GM12873 (cell line): ENCODE measurements at regions not wholly inside any gene's neighbourhood (a gene's known extent, or its start where the extent isn't known, plus 50 kb on each side); places are given as distances from the start of the nearest gene placed in this dataset.

ENCODE experiments used
- TF ChIP-seq, protein P1 (sequence below): IDR thresholded peaks from 2 replicates; pipeline ENCODE4 v1.5.1; 2012; ENCODE audit warnings: low read depth, mild to moderate bottlenecking, moderate library complexity, low read length, control low read depth; ENCODE audit not compliant: insufficient read depth; ENCODE audit errors: missing control alignments

DNA sequence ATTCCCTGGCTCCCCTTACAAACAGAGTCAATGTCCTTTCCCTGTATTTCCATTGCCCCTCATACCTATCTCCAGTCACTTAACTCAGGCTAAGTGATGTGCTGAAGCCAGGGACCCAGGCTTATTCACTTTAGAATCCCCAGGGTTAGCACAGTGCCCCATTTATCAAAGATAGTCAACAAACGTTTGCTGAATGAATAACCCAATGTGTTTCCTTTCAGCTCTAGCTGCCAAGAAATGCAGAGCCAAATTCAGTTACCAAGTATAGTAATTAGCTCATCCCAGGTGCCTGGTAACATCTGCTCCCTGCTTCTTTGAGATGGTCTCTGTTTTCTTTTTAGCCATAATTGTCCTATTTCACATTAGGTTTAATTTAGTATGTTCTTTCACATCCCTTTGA, 189.5 kb downstream of the PHLDA1 start:
- TF ChIP-seq, protein P1, sequence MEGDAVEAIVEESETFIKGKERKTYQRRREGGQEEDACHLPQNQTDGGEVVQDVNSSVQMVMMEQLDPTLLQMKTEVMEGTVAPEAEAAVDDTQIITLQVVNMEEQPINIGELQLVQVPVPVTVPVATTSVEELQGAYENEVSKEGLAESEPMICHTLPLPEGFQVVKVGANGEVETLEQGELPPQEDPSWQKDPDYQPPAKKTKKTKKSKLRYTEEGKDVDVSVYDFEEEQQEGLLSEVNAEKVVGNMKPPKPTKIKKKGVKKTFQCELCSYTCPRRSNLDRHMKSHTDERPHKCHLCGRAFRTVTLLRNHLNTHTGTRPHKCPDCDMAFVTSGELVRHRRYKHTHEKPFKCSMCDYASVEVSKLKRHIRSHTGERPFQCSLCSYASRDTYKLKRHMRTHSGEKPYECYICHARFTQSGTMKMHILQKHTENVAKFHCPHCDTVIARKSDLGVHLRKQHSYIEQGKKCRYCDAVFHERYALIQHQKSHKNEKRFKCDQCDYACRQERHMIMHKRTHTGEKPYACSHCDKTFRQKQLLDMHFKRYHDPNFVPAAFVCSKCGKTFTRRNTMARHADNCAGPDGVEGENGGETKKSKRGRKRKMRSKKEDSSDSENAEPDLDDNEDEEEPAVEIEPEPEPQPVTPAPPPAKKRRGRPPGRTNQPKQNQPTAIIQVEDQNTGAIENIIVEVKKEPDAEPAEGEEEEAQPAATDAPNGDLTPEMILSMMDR, result no peak

DNA sequence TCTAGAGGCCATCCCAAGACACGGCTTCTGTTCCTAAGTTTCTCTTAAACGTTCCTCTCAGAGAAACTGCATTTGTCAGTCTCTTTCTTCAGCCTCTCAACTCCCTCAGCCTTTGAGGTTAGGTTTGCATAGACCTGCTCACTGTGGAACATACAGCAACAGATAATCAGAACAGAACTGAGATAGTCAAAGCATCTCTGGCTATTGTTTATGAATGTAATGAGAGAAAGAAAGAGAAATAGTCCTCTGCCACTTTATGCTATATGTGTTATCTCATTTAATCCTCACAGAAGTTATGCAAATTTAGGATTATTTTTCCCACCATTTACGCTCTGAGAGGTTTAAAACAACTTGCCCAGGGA, 190.6 kb downstream of the PHLDA1 start:
- TF ChIP-seq, protein P1, result no peak

DNA sequence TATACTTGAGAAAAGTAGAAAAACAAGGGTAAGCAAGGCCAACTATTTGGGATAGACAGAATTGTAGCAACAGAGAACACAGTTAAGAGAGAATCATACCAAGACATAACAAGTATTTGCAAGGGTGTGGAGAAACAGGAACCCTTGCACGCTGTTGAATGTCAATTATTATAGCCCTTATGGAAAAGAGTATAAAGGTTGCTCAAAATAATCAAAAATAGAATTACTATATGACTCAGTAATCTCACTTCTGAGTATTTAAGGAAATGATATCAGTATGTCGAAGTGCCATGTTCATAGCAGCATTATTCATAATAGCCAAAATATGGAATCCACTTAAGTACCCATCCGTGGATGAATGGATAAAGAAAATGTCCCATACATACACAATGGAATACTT, 193.3 kb downstream of the PHLDA1 start:
- TF ChIP-seq, protein P1, result no peak

DNA sequence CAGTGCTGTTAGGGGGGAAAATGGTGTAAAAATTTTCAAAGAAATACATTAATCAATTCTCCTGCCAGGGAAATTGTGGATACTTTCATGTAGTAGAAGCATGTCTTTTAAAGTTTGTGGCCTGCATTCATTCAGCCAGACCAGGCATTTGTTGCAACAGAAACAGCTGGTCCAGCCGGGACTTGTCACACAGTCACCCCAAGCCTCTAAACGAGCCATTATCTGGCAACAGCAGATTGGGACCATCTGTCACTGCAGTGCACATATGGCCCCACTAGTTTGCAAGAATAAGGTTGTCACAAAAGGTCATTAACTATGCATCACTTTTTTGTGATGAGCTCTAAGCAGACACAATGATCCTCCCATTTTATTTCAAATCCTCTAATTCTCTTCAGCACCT, 193.9 kb downstream of the PHLDA1 start:
- TF ChIP-seq, protein P1, result no peak

DNA sequence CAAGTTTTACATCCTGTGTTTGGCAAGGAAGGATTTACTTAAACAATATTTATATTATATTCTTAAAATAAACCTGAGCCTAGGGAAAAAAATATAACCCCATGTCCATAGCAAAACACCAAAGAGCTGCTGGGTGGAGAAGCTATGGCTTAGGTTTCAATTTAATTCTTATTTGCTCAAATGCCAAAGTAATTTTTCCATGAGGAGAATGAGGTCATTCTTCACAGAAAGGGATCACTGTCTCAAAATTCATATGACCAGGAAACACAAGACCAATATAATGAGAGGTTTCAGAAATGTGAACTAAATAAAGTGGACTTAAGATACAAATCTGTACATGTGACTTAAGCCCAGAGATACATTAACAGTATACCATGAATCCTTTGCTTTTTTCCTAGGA, 195.0 kb downstream of the PHLDA1 start:
- TF ChIP-seq, protein P1, result no peak

DNA sequence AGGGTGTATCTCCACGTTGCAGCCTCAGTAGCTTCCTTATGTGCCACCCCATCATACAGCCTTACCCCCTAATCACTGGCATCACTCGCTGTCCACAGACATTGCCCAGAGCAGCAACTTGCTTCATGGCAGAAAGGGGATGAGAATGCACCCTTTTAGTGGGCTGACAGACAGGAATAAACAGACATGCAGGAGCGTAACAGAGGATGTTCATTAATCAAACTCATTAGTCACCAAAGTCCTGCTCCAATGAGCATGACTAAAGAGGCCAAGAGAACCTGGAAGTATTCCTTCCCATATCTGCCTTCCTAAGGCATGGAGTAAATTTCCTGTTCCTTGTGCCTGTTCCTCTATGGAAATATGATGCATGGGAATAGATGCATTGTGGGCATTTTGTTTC, 197.0 kb downstream of the PHLDA1 start:
- TF ChIP-seq, protein P1, result no peak

DNA sequence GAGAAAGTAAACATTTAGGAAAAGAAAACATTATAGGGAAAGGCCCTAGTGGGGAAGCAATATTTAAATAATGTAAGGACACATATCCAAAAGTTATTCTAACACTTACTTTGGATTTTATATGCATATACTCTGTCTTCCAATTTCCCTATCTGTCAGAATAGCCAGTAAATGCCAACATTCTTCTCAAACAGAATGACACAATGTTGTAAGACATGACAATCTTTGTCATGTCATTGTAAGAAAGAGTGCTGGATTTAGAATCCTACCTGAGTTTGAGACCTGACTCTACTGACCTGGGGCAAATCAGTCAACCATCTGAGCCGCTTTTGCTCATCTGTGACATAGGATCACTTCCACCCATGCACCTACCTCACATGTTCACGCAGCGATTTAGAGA, 198.3 kb downstream of the PHLDA1 start:
- TF ChIP-seq, protein P1, result no peak

DNA sequence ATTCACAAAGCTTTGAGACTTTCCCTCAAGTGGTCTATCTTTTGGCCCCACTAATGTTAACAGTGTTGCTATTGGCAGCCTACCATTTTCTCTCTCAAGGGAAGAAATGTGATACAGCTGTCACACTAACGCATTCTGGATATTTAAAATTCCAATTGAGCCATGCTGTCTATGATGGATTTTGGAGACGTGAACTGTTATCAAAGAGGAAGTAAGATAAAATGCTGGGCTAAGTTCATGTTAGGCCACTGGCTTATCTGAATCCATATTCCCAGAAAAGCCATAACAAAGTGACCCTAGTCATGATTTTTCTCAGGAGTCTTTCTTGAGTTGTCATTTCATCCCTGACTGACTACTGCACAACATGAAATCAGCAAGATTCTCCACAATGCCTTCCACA, 200.2 kb downstream of the PHLDA1 start:
- TF ChIP-seq, protein P1, result no peak
